ENCODE measurements at regions not wholly inside any gene's neighbourhood (a gene's known extent, or its start where the extent isn't known, plus 50 kb on each side); places are given as distances from the start of the nearest gene placed in this dataset.
"Not testable (repeated sequence)": the region's sequence is repeated elsewhere in the genome, so short reads cannot be mapped to it uniquely, and the experiment has no call there.

DNA sequence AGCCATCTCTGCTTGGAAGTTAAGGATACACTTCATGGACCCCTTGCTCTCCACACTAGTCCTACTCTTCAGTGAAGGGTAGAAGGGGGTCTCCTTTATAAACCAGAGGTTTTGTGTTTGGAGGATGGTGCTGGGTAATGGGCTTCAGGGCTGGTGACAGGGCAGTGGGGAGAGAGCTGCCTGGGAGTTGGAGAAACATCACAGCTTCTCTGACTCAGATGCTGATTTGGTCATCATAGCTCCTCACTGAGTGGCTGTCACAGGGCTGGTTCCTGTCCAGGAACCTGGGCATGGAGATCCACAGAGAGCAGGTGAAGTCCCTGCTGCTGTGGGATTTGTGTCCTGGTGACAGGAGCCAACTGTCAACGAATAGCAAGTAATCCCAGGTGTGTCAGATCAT lies 333.9 kb upstream of the ATP10A start:
- no peak for DNase-seq (ENCODE audit: low read depth in 1 of 2, low spot score in 1 of 2)

DNA sequence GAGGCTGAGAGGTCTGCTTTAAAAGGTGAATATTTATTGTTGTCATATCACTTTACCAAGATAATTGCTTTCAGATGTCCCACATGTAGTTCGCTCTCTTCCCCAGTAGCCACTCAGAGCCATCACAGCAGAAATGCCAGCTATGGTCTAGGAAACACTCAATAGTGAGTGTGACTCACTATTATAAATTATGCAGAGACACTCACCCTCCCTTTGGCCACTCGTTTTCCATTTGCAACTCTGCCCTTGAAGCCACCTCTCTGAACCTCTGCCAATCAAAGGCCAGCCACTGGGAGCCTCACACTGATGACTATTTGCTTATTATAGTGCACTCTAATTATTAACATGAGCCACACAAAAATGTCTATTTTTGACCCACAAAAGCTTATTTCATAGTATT lies 328.1 kb upstream of the ATP10A start:
- DNase-seq (ENCODE audit: low read depth in 1 of 2, low spot score in 1 of 2) = no peak

DNA sequence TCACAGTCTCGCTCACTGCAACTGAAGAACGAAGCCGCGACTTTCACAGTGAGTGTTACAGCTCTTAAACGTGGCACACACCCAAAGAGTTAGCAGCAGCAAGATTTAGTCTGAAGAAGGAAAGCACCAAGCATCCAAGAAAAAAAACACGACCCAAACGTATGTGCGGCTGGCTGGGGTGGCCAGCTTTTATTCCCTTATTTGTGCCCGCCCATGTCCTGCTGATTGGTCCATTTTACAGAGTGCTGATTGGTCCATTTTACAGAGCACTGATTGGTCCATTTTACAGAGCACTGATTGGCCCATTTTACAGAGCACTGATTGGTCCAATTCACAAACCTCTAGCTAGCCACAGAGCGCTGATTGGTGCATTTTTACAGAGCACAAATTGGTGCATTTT lies 323.0 kb upstream of the ATP10A start:
- DNase-seq (ENCODE audit: low read depth in 1 of 2, low spot score in 1 of 2) = not testable (repeated sequence)

DNA sequence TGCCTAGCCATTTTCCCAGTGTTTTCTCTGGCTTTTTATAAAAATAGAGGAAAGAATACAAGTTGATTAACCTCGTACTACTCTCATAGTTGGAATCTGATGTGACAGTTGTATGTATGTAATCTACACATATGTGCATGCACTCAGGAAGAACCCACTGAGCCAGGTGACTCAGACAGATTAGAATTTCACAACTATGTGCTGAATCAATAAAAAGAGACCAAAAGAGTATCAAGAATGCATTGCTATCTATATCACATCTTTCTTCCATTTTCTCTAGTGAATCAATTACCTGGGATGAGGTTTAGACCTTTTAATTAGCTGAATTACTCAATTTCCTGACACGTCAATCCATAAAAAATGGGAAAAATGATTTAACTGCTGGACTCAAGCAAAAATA lies 319.3 kb upstream of the ATP10A start:
- DNase-seq (ENCODE audit: low read depth in 1 of 2, low spot score in 1 of 2) = no peak

DNA sequence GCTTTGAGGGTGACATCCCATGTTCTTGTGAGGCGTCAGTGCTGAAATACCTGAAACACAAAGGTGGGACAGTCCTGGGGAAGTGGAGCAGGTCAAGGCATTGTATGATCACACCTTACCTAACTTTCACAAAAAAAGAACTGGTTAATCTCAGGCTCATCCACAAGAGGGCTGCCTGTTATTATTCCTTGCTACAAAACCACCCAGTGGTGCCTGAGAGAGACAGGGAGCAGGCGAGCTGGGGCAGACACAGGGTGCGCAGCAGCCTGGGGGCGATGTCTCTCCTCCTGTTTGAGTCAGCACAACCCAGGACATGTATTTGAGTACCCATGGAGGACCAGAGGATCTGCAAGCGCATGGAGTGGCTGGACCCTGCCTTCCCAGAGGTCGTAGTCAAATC lies 316.8 kb upstream of the ATP10A start:
- no peak for DNase-seq (ENCODE audit: low read depth in 1 of 2, low spot score in 1 of 2)

DNA sequence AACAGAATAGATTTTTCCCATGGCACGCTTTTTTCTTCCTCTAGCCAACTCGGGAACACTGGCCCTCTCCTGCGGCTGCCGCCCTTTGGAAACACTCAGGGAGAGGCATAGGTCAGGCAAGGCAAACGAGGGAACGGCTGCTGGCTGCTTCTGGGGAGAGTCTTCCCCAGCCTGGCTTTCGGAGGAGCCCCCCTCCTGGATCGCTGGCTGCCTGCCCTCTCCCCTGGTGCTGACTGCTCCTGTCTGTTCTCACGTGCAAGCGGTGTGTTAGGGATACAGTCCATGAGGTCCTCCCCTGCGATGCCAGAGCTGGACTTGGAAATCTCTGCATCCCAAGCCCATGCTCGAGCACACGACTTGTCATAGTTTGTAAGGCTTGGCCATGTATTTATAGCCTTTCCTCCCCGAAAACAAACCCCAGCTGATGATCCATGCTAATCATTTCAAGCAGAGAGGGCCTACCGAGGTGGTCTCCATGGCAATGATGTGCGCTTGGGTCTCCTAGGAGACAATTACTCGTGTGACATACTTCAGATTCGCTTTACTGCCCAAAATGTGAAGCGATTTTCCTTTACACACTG lies 315.6 kb upstream of the ATP10A start:
- no peak for DNase-seq (ENCODE audit: low read depth in 1 of 2, low spot score in 1 of 2)

DNA sequence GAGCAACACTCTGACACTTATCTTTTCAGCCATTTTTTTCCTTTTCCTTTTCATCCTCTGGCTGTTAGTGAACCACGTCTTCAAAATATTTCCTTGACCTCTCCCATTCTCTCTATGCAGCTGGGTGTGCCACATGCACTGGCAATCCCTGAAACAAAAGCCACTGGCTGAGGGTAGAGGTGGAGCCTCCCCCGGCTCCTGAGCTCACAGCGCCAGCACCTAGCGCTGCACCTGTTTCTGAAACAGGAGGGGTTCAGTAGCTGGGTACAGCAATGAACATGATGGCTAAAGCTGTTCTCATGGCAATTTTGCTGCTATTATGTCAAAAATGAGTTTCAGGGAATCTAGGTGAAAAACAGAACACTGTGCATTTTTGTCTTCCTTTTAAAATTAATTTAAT lies 314.7 kb upstream of the ATP10A start:
- no peak for DNase-seq (ENCODE audit: low read depth in 1 of 2, low spot score in 1 of 2)

DNA sequence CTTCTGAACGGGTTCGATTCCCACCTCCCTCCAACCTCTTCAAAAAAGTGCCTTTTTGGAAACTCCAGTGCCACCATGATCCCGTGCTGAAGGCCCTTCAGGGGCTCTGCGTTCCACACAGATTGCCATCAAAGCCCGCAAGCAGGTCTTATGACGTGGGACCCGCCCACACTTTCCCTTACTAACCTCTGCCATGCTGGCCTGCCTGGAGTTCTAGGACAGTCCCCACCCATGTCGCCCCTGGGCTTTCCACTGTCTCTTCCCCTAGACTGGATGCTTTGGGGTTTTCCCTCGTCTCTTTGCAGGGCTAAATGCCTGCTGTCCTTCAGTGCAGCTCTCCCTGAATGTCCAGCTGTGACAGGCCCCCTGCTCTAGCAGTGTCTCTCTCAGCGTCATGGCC lies 313.7 kb upstream of the ATP10A start:
- DNase-seq (ENCODE audit: low read depth in 1 of 2, low spot score in 1 of 2) = no peak

DNA sequence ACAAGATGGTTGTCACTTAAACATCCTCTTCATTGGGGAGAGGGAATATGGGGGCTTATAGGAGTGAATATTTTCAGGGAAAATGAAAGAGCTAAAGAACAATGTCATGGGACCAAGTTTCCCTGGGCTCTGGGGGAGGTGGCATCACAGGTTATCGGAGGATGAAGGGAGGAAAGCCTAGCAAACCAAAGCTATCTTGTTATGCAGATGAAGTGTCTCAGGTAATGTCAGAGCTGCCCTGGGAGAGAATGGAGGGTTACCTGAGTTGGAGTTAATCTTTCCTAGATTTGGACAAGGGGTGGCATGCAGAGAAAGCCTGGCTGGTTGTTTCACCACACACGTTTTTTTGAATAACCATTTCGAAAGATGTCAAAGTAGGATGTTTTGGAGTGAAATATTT lies 308.1 kb upstream of the ATP10A start:
- no peak for DNase-seq (ENCODE audit: low read depth in 1 of 2, low spot score in 1 of 2)

DNA sequence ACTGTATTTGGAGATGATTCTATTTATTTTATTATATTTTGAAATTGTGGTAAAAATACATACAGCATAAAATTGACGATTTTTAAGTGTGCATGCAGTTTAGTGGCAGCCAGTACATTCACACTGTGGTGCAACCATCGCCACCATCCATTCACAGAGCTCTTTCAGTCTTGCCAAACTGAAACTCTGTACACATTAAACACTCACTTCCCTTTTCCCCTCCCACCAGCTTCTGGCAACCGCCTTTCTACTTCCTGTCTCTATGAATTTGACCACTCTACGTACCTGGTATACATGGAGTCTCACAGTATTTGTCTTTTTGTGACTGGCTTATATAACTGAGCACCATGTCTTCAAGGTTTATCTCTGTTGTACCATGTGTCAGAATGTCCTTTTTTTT lies 303.3 kb upstream of the ATP10A start:
- DNase-seq (ENCODE audit: low read depth in 1 of 2, low spot score in 1 of 2) = no peak

DNA sequence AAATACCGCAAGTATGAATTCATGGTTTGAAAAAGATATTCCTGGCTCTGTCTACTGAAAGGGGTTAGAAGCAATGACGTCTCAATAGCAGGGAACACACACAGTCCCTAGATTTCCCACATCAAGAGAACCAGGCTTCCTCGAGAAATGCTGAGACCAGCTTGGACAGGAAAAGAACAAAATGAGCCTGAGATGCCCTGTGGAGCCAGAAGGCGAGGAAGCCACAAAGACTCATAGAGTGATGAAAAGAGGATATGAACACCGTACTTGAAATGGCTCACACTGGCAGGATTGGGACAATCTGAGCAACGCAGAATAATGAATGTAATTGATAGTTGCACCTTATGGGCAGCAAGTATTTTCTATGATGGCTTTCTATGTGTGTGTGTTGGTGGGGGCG lies 302.4 kb upstream of the ATP10A start:
- no peak for DNase-seq (ENCODE audit: low read depth in 1 of 2, low spot score in 1 of 2)

DNA sequence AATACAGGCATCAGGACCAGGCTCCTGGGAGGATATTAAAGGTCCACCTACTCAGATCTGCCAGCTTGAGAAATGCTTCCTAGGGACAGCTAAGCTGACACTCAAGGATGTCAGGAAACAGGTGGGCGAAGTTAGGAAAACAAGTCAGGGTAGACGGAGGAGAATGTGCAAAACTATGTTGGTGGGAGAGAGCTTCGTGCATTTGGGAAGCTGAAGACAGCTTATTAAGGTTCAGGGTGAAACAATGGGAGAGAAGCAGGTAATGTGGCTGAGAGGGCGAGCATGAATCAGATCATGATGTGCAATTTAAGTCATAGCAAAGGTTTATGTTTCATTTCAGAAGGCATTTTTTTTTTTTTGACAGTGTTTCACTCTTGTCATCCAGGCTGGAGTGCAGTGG lies 297.2 kb upstream of the ATP10A start:
- DNase-seq (ENCODE audit: low read depth in 1 of 2, low spot score in 1 of 2) = no peak

DNA sequence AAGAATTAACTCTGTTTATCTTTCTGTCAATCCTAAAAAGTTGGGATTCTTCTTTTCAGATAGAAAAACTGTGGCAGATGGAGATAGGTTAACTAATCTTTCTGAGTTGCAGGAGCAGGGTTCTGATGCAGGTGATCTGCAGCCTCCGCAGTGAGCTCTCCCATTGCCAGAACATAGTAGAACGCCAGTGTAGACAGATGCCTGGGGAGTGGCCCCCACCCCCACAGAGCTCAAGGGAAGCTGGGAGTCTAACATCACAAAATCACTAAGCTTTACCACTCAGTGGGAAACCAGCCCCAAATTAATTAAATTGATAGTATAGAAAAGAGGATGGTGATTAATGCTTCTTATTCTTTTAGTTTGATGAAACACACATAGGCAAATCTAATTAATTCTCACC lies 295.0 kb upstream of the ATP10A start:
- DNase-seq (ENCODE audit: low read depth in 1 of 2, low spot score in 1 of 2) = no peak

DNA sequence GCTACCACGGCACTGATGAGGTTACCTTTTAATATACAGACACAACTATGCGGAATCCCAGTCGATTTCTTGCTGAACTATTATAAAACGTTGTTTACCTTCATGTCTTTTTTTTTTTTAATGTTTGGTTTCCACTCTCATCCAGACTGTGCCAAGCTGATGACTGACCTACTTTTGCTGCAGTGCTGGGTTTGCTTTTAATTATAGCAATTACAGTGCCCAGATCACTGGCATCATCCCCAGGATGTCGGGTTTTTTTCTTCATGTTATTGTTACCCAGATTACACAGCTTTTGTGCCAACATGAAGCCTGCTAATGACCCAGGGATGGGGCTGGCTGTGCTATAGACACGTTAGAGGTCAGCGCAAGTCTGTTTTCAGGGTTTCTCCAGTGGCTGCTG lies 294.0 kb upstream of the ATP10A start:
- no peak for DNase-seq (ENCODE audit: low read depth in 1 of 2, low spot score in 1 of 2)

DNA sequence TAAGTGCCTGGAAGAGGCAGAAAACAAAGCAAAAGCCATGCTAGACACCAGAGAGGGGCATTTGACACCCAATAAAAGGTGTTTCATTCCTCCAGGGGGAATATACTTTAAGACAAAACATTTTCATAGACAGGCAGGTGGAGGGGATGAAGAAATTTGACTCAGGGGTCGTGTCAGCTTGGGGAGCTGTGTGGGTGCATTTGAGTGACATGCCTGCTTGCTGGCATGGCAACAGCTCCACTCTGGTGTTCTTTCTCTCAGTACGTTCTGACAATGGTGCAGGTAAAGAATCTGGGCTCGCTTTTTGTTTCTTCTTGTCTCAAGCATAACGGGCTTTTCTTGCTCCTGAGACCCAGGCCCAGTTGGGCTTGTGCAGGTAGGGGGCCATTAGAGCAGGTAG lies 292.9 kb upstream of the ATP10A start:
- no peak for DNase-seq (ENCODE audit: low read depth in 1 of 2, low spot score in 1 of 2)

DNA sequence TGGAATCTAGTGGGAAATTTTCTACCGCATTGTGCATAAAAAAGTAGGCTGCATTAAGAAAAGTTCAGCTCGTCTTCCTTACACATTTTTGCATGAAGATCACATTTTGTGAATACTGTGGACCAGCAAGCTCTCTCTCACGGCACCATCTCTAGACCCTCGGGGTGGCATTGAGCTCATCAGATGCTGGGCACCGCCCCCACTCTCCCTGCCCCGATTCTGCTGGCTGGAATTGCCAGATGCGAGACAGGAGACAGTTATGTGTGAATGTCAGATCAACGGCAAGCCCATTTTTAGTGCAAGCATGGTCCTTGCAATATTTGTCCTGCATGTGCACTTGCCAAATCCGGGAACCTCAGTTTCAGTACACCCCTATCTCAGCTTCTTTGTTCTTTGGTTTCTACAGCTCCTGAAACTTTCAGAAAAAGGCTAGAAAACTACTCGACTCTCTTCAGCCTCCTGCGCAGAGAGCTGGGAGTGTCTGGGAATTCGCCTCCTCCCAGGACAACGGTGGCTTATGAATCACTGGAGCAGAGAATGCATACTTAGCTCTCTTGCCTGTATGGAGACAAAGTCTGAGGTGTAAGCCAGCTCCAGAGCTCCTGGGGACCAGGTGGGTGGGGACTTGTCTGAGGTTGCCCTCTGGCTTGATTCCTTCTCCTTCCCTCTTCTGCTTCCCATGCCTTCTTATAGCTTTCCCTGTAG lies 285.2 kb upstream of the ATP10A start:
- no peak for DNase-seq (ENCODE audit: low read depth in 1 of 2, low spot score in 1 of 2)

DNA sequence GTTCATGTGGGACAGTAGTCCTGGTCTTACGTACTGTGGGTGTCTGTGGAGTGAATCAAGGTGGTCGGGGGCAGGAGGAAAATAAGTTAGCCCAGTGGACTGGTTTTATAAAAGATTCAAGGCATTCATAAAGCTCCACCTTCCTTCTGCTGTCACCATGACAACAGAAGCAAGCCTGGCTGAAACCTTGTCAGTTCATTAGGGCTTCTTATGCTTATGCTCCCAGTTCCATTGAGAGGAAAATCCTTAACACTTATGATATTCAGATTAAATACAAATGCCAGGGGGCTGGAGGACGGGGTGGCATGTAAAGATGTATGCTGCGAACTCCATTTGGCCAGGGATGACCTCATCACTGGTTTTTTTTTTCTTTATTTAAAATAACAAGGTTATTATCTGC lies 283.1 kb upstream of the ATP10A start:
- no peak for DNase-seq (ENCODE audit: low read depth in 1 of 2, low spot score in 1 of 2)

DNA sequence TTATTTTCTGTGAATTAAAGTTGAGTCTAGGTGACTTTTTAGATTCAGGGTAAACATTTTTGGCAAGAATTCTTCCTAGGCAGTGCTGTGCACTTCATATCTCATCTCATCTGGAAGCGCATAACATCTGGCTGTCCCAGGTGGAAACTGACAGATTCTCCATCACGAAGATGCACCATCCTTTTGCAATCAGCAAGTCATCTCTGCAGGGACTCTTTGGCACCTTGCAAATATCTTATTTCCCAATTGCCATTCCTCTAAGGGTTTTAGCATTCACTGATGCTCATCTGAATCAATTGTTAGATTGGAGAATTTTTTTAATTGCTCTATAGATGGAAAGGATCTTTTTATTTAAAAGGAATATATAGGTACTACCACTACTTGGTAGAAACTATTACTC lies 282.7 kb upstream of the ATP10A start:
- no peak for DNase-seq (ENCODE audit: low read depth in 1 of 2, low spot score in 1 of 2)

DNA sequence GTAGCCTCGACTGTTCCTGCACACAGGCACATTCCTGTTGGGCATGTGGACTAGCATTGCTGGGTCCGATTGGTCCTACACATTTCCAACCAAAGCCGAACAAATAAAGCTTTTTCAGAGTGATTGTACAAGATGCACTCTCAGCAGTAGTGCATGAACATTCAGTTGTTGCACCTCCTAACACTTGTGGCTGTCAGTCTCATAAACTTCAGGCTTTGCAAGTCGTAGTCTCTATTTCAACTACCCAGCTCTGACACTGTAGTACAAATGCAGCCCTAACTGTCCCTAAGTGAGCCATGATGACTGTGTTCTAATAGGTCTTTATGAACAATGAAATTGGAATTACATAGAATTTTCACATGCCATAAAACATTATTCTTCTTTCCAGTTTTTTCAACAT lies 281.7 kb upstream of the ATP10A start:
- no peak for DNase-seq (ENCODE audit: low read depth in 1 of 2, low spot score in 1 of 2)

DNA sequence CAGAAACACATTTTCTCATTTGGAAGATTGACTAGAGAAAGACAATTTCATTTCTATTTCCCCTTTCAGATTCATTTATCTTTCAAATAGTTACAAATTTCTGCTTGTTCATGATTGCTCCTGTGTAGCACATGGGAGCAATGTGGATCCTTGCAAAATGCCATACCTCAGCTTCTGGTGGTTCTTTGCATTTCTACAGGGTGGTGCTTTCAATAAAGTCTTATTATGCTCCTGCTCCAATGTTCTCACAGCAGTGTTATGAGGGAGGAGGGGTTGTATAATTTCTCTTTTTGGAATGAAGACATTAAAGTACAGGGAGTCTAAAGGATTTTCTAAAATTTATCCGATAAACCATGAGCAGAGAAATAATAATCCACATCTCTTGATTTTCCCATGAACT lies 280.1 kb upstream of the ATP10A start:
- DNase-seq (ENCODE audit: low read depth in 1 of 2, low spot score in 1 of 2) = no peak

DNA sequence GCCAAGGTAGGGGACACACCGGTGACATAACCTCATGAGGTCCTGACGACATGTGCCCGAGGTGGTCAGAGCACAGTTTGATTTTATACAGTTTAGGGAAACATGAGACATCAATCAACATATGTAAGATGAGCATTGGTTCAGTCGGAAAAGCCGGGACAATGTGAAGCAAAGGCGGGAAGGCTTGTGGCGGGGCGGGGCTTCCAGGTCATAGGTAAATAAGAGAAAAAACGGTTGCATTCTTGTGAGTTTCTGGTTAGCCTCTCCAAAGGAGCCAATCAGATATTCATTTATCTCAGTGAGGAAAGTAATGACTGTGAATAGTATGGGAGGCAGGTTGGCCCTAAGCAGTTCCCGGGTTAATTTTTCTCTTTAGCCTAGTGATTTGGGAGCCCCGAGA lies 271.7 kb upstream of the ATP10A start:
- no peak for DNase-seq (ENCODE audit: low read depth in 1 of 2, low spot score in 1 of 2)

DNA sequence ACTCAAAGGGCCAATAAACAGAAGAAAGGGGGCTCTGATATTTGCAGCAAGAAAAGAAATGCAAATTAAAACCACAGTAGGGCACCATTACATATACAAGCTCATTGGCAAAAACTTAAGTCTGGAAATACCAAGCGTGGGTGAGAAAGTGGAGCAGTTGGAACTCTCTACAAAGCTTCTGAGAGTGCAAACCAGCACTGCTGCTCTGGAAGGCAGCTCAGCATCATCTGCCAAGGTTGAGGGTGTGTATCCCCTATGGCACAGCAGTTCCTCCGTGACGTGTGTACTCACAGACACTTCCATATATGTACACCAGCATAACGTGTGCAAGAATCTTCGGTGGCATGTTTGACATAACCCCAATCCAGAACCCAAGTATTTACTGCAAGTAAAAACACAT lies 271.0 kb upstream of the ATP10A start:
- DNase-seq (ENCODE audit: low read depth in 1 of 2, low spot score in 1 of 2) = no peak

DNA sequence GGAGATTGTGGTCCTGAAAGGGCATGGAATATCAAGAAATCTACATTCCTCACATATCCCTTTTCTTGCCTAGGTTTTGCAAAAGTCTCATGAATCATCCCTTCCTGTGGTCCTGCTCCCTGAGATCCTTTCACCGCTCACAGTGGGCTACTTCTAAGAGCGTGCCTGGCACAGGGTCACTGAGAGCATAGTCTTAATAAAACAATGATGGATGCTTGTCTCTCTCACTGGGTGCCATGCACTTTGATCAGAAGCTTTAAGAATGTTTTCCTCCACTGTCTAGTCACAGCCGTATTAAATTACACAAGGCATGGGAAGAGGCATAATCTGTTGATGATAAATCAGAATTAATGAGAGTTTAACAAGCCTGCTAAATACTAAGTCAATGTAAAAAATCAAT lies 269.7 kb upstream of the ATP10A start:
- no peak for DNase-seq (ENCODE audit: low read depth in 1 of 2, low spot score in 1 of 2)

All from stimulated activated CD4-positive, alpha-beta T cell treated with anti-CD3 and anti-CD28 coated beads, Interleukin-15, amount 100 ng/mL, for 1 hour (primary cell).